T-helper 2 cell treated with Interferon-gamma antibody and Interleukin-4, amounts not matched to agents 100 ng/mL and 5 ng/mL, for 36 hours (primary cell): ENCODE measurements at regions not wholly inside any gene's neighbourhood (a gene's known extent, or its start where the extent isn't known, plus 50 kb on each side); places are given as distances from the start of the nearest gene placed in this dataset.

ENCODE experiments used
- intact Hi-C: fragments of 100-400 bp; cut with micrococcal nuclease; formaldehyde crosslinking; loops from one replicate; pipeline ENCODE4 v1.15.1; 2023

GRCh38 chr18:61236356-61237057, 96.7 kb upstream of the CDH20 start:
- intact Hi-C loops: no loop called here

- intact Hi-C loops: no loop called here
Measured at GRCh38 chr18:61237529-61237928, 95.7 kb upstream of the CDH20 start.

- intact Hi-C loops: no loop called here
Measured at GRCh38 chr18:61239051-61239450, 94.2 kb upstream of the CDH20 start.

GRCh38 chr18:61241260-61241853, 91.9 kb upstream of the CDH20 start:
- intact Hi-C loops: no loop called here

GRCh38 chr18:61244632-61245031, 88.6 kb upstream of the CDH20 start:
- intact Hi-C loops: no loop called here

GRCh38 chr18:61245276-61245675, 88.0 kb upstream of the CDH20 start:
- intact Hi-C loops: no loop called here

GRCh38 chr18:61248589-61248988, 84.6 kb upstream of the CDH20 start:
- intact Hi-C loops: no loop called here

- intact Hi-C loops: no loop called here
Measured at GRCh38 chr18:61256291-61256690, 76.9 kb upstream of the CDH20 start.

GRCh38 chr18:61261870-61262269, 71.4 kb upstream of the CDH20 start:
- intact Hi-C loops: no loop called here

- intact Hi-C loops: loop anchor here (10.0 kb wide), 1 partner anchor 82 kb away; no protein-coding TSS in a partner anchor
Measured at GRCh38 chr18:61272793-61273192, 60.4 kb upstream of the CDH20 start.

GRCh38 chr18:61273533-61273932, 59.7 kb upstream of the CDH20 start:
- intact Hi-C loops: loop anchor here (10.0 kb wide), 1 partner anchor 81 kb away; no protein-coding TSS in a partner anchor

GRCh38 chr18:61274416-61274960, 58.7 kb upstream of the CDH20 start:
- intact Hi-C loops: loop anchor here (10.0 kb wide), 1 partner anchor 80 kb away; no protein-coding TSS in a partner anchor

GRCh38 chr18:61277808-61278207, 55.4 kb upstream of the CDH20 start:
- intact Hi-C loops: loop anchor here (10.0 kb wide), 1 partner anchor 77 kb away; no protein-coding TSS in a partner anchor

- intact Hi-C loops: no loop called here
Measured at GRCh38 chr18:61281431-61281830, 51.8 kb upstream of the CDH20 start.

- intact Hi-C loops: no loop called here
Measured at GRCh38 chr18:61282926-61283325, 50.3 kb upstream of the CDH20 start.
